Gastroesophageal sphincter (tissue), 4 donors: ENCODE measurements at regions not wholly inside any gene's neighbourhood (a gene's known extent, or its start where the extent isn't known, plus 50 kb on each side); places are given as distances from the start of the nearest gene placed in this dataset.

ENCODE experiments used
- ATAC-seq: fragments of 150-250 bp; one replicate; pipeline ENCODE4 v1.9.1; 2016; ENCODE audit warnings: mild to moderate bottlenecking, moderate library complexity
- H3K27ac ChIP-seq, 4 donors: fragments of 200-600 bp; sonication (generic) in 3 of 4; 1 replicate in 3 of 4; 2 replicates in 1 of 4; pipeline ENCODE4 v1.5.1; 2016 to 2019
- H3K27me3 ChIP-seq: fragments of 200-600 bp; sonication (generic); one replicate; pipeline ENCODE4 v1.5.1; 2019
- H3K36me3 ChIP-seq, 2 donors: fragments of 200-600 bp; sonication (generic); one replicate each; pipeline ENCODE4 v1.5.1; 2019; ENCODE audit warnings: control low read depth in 1 of 2
- H3K4me1 ChIP-seq, 3 donors: fragments of 200-600 bp; sonication (generic); 1 replicate in 2 of 3; 2 replicates in 1 of 3; pipeline ENCODE4 v1.5.1; 2016 to 2019; ENCODE audit warnings: control low read depth in 2 of 3
- H3K4me3 ChIP-seq, 2 donors: fragments of 200-600 bp; sonication (generic); one replicate each; pipeline ENCODE4 v1.5.1; 2019; ENCODE audit warnings: mild to moderate bottlenecking in 1 of 2, moderate library complexity in 1 of 2
- H3K9me3 ChIP-seq, 3 donors: fragments of 200-600 bp; sonication (generic); one replicate each; pipeline ENCODE4 v1.5.1; 2017 to 2019; ENCODE audit warnings: control low read depth in 2 of 3
- CTCF ChIP-seq, 4 experiments: fragments of 200-600 bp in 2 of 4; fragments of 450-650 bp in 2 of 4; sonication (generic) in 1 of 4; IDR thresholded peaks; one replicate each; pipeline ENCODE4 v1.5.1; 2017 to 2019; ENCODE audit warnings: antibody characterized with exemption in 4 of 4, mild to moderate bottlenecking in 2 of 4, moderate library complexity in 2 of 4
- EP300 ChIP-seq: sonication (generic); formaldehyde crosslinking; IDR thresholded peaks from one replicate; pipeline ENCODE4 v1.6.1; 2017; ENCODE audit warnings: antibody characterized with exemption, mild to moderate bottlenecking
- POLR2A ChIP-seq, 2 donors: fragments of 450-650 bp; IDR thresholded peaks; one replicate each; pipeline ENCODE4 v1.6.1; 2017; ENCODE audit warnings: antibody characterized with exemption in 2 of 2, mild to moderate bottlenecking in 2 of 2, moderate library complexity in 1 of 2
- POLR2AphosphoS5 ChIP-seq: sonication (generic); formaldehyde crosslinking; IDR thresholded peaks from one replicate; pipeline ENCODE4 v1.6.1; 2017; ENCODE audit warnings: antibody characterized with exemption
- WGBS, 2 donors: methylation state at CpG; one replicate each; pipeline ENCODE4 v1.1.5; 2018; ENCODE audit warnings: low coverage in 1 of 2; 5-methylcytosine and 5-hydroxymethylcytosine counted together

- peaks cover 0 to 5% (median 0%) of the 10 kb centered on the region in 3 donors for H3K4me1 ChIP-seq
- no peak for TF ChIP-seq CTCF (IDR thresholded peaks at IDR 0.05)
- no peak for TF ChIP-seq POLR2A (IDR thresholded peaks at IDR 0.05)
- TF ChIP-seq POLR2AphosphoS5, result no peak
- no peak for TF ChIP-seq EP300
- no peaks in the 10 kb centered on the region for H3K36me3 ChIP-seq
- no peak for ATAC-seq
- no peak overlapping the region for H3K4me3 ChIP-seq
- H3K27ac ChIP-seq, result no peak overlapping the region
- 69% methylated on average over 2 of the region's 2 CpGs; no CpG with 5 or more reads in 1 of the 2 donors for WGBS, 2 donors
- no peaks in the 10 kb centered on the region for H3K27me3 ChIP-seq
- H3K9me3 ChIP-seq, result no peaks in the 10 kb centered on the region
Measured at GRCh38 chr2:207286106-207286505, 120.4 kb upstream of the KLF7 start.

- no peak for TF ChIP-seq POLR2A (IDR thresholded peaks at IDR 0.05)
- no peak for TF ChIP-seq EP300
- TF ChIP-seq POLR2AphosphoS5, result no peak
- TF ChIP-seq CTCF (IDR thresholded peaks at IDR 0.05), result no peak
- Histone ChIP-seq H3K27ac (no peak overlapping the region), H3K4me1 (no peaks in the 10 kb centered on the region), H3K36me3 (no peaks in the 10 kb centered on the region), H3K9me3 (no peaks in the 10 kb centered on the region), H3K4me3 (no peak overlapping the region), H3K27me3 (no peaks in the 10 kb centered on the region)
- ATAC-seq, result no peak
- WGBS, 2 donors, result 45 to 61% methylated on average over 3 to 4 of the region's 4 CpGs
Measured at GRCh38 chr2:207288628-207289027, 122.9 kb upstream of the KLF7 start.

- H3K36me3 ChIP-seq, result no peaks in the 10 kb centered on the region
- ATAC-seq, result no peak
- WGBS, 2 donors, result 38 to 61% methylated on average over 2 of the region's 2 CpGs
- no peaks in the 10 kb centered on the region for H3K27me3 ChIP-seq
- H3K9me3 ChIP-seq, result no peaks in the 10 kb centered on the region
- TF ChIP-seq EP300 (no peak), POLR2A (IDR thresholded peaks at IDR 0.05) (no peak), CTCF (IDR thresholded peaks at IDR 0.05) (no peak), POLR2AphosphoS5 (no peak)
- no peak overlapping the region for H3K4me3 ChIP-seq
- no peak overlapping the region for H3K27ac ChIP-seq
- H3K4me1 ChIP-seq, result no peaks in the 10 kb centered on the region
Measured at GRCh38 chr2:207289295-207290018, 123.7 kb upstream of the KLF7 start.

- WGBS, 2 donors, result 82 to 97% methylated on average over 4 to 5 of the region's 5 CpGs
- no peak for ATAC-seq
- no peak overlapping the region for H3K27ac ChIP-seq
- no peak for TF ChIP-seq POLR2A (IDR thresholded peaks at IDR 0.05)
- no peak for TF ChIP-seq CTCF (IDR thresholded peaks at IDR 0.05)
- no peak for TF ChIP-seq POLR2AphosphoS5
- no peak for TF ChIP-seq EP300
- no peaks in the 10 kb centered on the region for H3K36me3 ChIP-seq
- H3K9me3 ChIP-seq, result no peaks in the 10 kb centered on the region
- no peaks in the 10 kb centered on the region for H3K4me1 ChIP-seq
- H3K4me3 ChIP-seq, result no peak overlapping the region
- no peaks in the 10 kb centered on the region for H3K27me3 ChIP-seq
Measured at GRCh38 chr2:207290833-207291624, 125.3 kb upstream of the KLF7 start.
